LNCaP clone FGC (cell line): ENCODE measurements at regions not wholly inside any gene's neighbourhood (a gene's known extent, or its start where the extent isn't known, plus 50 kb on each side); places are given as distances from the start of the nearest gene placed in this dataset.

Experiments
- DNase-seq: peaks from one replicate; pipeline ENCODE4 v3.0.0-alpha.2; 2011; ENCODE audit warnings: low read depth
- H3K4me3 ChIP-seq: 2 replicates; pipeline ENCODE4 v1.5.1; 2011; ENCODE audit warnings: mild to moderate bottlenecking, low read depth, low read length, control low read depth
- TF ChIP-seq, protein P1 (sequence below): IDR thresholded peaks from 2 replicates; pipeline ENCODE4 v1.5.1; 2012; ENCODE audit warnings: mild to moderate bottlenecking; ENCODE audit not compliant: control insufficient read depth, insufficient read depth; ENCODE audit errors: extremely low read depth

DNA sequence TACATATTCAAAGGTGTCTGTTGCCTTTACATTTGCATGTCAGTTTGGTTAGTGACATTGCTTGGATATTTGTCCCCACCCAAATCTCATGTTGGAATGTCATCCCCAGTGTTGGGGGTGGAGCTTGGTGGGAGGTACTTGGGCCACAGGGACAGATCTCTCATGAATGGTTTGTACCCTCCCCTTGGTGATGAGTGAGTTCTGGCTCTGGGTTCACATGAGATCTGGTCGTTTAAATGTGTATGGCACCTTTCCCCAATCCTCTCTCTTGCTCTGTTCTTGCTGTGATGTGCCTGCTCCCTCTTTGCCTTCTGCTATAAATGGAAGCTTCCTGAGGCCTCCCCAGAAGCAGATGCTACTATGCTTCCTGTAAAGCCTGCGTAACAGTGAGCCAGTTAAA, 207.9 kb upstream of the DIO3 start:
- DNase-seq, result no peak

GRCh38 chr14:101354726-101355125, 206.6 kb upstream of the DIO3 start:
- TF ChIP-seq, protein P1, sequence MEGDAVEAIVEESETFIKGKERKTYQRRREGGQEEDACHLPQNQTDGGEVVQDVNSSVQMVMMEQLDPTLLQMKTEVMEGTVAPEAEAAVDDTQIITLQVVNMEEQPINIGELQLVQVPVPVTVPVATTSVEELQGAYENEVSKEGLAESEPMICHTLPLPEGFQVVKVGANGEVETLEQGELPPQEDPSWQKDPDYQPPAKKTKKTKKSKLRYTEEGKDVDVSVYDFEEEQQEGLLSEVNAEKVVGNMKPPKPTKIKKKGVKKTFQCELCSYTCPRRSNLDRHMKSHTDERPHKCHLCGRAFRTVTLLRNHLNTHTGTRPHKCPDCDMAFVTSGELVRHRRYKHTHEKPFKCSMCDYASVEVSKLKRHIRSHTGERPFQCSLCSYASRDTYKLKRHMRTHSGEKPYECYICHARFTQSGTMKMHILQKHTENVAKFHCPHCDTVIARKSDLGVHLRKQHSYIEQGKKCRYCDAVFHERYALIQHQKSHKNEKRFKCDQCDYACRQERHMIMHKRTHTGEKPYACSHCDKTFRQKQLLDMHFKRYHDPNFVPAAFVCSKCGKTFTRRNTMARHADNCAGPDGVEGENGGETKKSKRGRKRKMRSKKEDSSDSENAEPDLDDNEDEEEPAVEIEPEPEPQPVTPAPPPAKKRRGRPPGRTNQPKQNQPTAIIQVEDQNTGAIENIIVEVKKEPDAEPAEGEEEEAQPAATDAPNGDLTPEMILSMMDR, result no peak
- DNase-seq, result no peak
- no peak overlapping the region for H3K4me3 ChIP-seq

More for the DNA sequence above, 207.9 kb upstream of the DIO3 start:
- TF ChIP-seq, protein P1, result no peak
- H3K4me3 ChIP-seq, result no peak overlapping the region

- no peak overlapping the region for H3K4me3 ChIP-seq
- no peak for DNase-seq
- TF ChIP-seq, protein P1, result no peak
These were observed 206.0 kb upstream of the DIO3 start for GRCh38 chr14:101355284-101355683.

- TF ChIP-seq, protein P1, result no peak
- DNase-seq, result no peak
- no peak overlapping the region for H3K4me3 ChIP-seq
These were observed 204.3 kb upstream of the DIO3 start for GRCh38 chr14:101357038-101357437.

DNA sequence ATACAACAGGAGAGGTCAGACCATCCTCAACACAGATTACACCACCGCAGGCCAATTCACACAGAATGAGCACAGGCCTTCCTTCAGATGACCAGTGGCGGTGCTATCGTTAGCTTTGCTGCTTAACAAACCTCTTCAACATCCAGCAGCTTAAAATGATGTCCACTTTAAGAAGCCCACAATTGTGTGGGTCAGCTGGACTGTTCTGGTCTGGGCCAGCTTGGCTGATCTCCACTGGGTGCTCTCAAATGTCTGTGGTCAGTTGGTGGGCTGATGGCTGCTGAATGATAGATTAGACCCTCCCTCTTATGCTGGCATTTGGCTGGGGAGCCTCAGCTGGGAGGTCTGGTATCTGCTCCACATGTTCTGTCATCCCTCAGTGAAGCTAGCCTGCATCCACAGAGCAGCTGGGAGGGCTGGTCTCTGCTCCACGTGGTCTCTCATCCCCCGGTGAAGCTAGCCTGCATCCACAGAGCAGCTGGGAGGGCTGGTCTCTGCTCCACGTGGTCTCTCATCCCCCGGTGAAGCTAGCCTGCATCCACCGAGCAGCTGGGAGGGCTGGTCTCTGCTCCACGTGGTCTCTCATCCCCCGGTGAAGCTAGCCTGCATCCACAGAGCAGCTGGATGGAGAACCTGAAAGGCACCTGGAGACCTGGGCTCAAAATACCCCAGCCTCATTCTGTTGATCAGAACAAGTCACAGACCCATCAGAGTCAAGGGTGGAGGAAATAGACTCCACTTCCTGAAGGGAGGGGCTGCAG, 203.6 kb upstream of the DIO3 start:
- TF ChIP-seq, protein P1, result no peak
- no peak overlapping the region for H3K4me3 ChIP-seq
- DNase-seq, result no peak

DNA sequence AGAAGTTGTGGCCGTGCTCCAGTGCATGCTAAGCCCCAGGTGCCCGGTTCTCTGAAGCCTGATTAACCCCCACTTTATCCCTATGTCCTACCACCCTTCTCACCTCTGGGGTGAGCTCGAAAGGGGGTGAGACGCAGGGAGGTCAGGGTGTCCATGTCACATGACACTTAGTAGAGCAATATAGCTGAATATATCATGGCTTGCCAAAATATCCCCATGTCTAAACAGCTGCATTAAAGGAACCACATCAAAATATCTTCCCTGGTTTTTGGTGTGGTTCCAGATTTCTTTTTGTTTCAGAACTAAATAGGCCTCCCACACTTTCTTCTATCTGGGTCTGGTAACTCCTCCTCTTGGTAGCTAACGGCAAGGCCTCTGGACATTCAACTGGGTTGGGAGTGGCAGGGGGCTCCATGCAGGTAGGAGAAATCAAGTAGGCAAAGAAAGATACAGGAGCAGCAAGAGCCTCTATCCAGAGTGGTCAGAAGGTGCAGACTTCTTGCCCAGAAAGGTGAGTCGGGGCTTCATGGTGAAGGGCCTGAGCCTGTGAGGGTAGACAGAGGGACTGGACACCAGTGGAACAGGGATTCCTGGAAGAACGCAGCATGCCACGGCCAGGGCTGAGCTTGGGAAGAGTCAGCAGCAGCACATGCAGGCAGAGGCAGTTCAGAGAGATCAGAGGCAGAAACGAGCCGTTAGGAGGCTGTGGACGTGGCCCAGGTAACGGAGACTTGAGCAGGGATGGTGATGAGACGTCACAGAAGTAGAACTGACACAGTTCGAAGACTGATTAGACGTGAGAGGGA, 202.8 kb upstream of the DIO3 start:
- DNase-seq, result no peak
- TF ChIP-seq, protein P1, result no peak
- H3K4me3 ChIP-seq, result no peak overlapping the region
